HCT116 (cell line): ENCODE measurements at regions not wholly inside any gene's neighbourhood (a gene's known extent, or its start where the extent isn't known, plus 50 kb on each side); places are given as distances from the start of the nearest gene placed in this dataset.

Experiments used
- ATAC-seq: fragments of 200-7000 bp; cut with Tn5 transposase; 2 replicates; pipeline ENCODE4 v1.9.1; 2020; ENCODE audit warnings: mild to moderate bottlenecking, moderate library complexity
- BruUV-seq: library from RNA; stranded (reverse); fragments of 400-500 nt; replicated peaks from 2 replicates; lab custom pipeline; 2021; lab: Mats Ljungman, UMichigan
- CTCF ChIA-PET: fragments of 300-600 bp; sonication (Branson Sonifier 250); formaldehyde crosslinking; loops from one replicate; lab custom pipeline; 2021; ENCODE audit warnings: antibody characterized with exemption; lab: Charles Lee
- POLR2A ChIA-PET: fragments of 300-600, 350-600 bp; sonication (Branson Sonifier 250); formaldehyde crosslinking; loops from one replicate; lab custom pipeline; 2021; ENCODE audit warnings: antibody characterized with exemption; lab: Charles Lee
- RAD21 ChIA-PET, 2 experiments: fragments of 300-600 bp; sonication (Branson Sonifier 250); formaldehyde crosslinking; loops; one replicate each; lab custom pipeline; 2023; ENCODE audit warnings: low total read pairs in 2 of 2; ENCODE audit not compliant: uncharacterized antibody in 2 of 2, unreplicated experiment in 2 of 2, low non-redundant PET in 1 of 2; lab: Charles Lee
- DNase-seq: peaks from one replicate; pipeline ENCODE4 v3.0.0-alpha.2; 2010; ENCODE audit warnings: low read depth, low spot score
- H2AFZ ChIP-seq: fragments of 200-600 bp; shearing (Covaris generic), sonication (generic); 2 replicates; pipeline ENCODE4 v1.6.1; 2017; ENCODE audit warnings: low read depth, mixed run types, mixed read lengths, antibody characterized with exemption, low read length; ENCODE audit not compliant: poor library complexity, severe bottlenecking
- H3K27ac ChIP-seq: 2 replicates; pipeline ENCODE4 v1.5.1; 2012; ENCODE audit warnings: low read depth, low read length
- H3K27me3 ChIP-seq: fragments of 200-600 bp; sonication (generic); 2 replicates; pipeline ENCODE4 v1.6.1; 2016; ENCODE audit warnings: mixed run types, low read length, mixed read lengths; ENCODE audit not compliant: insufficient read depth
- H3K36me3 ChIP-seq, 2 experiments: fragments of 200-500 bp in 1 of 2; fragments of 200-600 bp in 1 of 2; sonication (Bioruptor generic) in 1 of 2; sonication (generic) in 1 of 2; 2 replicates each; pipeline versions ENCODE4 v1.5.1 to v1.6.1; 2014 to 2016; ENCODE audit warnings: low read length in 2 of 2, inconsistent platforms in 1 of 2, mixed read lengths in 1 of 2, mixed run types in 1 of 2; ENCODE audit not compliant: insufficient read depth in 2 of 2, control insufficient read depth in 1 of 2
- H3K4me1 ChIP-seq, 2 experiments: fragments of 200-600 bp in 1 of 2; sonication (generic) in 1 of 2; 2 replicates each; pipeline versions ENCODE4 v1.5.1 to v1.6.1; 2012 to 2017; ENCODE audit warnings: low read length in 2 of 2, inconsistent platforms in 1 of 2, mild to moderate bottlenecking in 1 of 2, mixed read lengths in 1 of 2, mixed run types in 1 of 2, moderate library complexity in 1 of 2; ENCODE audit not compliant: insufficient read depth in 2 of 2, control insufficient read depth in 1 of 2
- H3K4me2 ChIP-seq: fragments of 200-600 bp; sonication (generic); 2 replicates; pipeline ENCODE4 v1.6.1; 2017; ENCODE audit warnings: mixed run types, low read length, mixed read lengths
- H3K4me3 ChIP-seq, 2 experiments: fragments of 200-600 bp in 1 of 2; sonication (generic) in 1 of 2; replicated peaks in 1 of 2; 2 replicates each; pipeline ENCODE4 v1.5.1; 2011 to 2016; ENCODE audit warnings: low read length in 2 of 2, control low read depth in 1 of 2, low read depth in 1 of 2, mild to moderate bottlenecking in 1 of 2, mixed read lengths in 1 of 2, mixed run types in 1 of 2
- H3K79me2 ChIP-seq: fragments of 200-600 bp; sonication (generic); 2 replicates; pipeline ENCODE4 v1.6.1; 2017; ENCODE audit warnings: mild to moderate bottlenecking, mixed run types, low read length, moderate library complexity, mixed read lengths; ENCODE audit not compliant: insufficient read depth
- H3K9ac ChIP-seq: fragments of 200-600 bp; sonication (generic); 2 replicates; pipeline ENCODE4 v1.6.1; 2016; ENCODE audit warnings: low read length, mixed read lengths
- H3K9me2 ChIP-seq: fragments of 200-600 bp; sonication (generic), shearing (Covaris generic); 2 replicates; pipeline ENCODE4 v1.6.1; 2017; ENCODE audit warnings: mixed run types, mild to moderate bottlenecking, moderate library complexity; ENCODE audit not compliant: insufficient read depth
- H3K9me3 ChIP-seq, 2 experiments: fragments of 200-500 bp in 1 of 2; fragments of 200-600 bp in 1 of 2; sonication (Bioruptor generic) in 1 of 2; sonication (generic) in 1 of 2; 2 replicates each; pipeline ENCODE4 v1.6.1; 2014 to 2017; ENCODE audit warnings: low read length in 2 of 2, mixed read lengths in 2 of 2, inconsistent platforms in 1 of 2, low read depth in 1 of 2, mild to moderate bottlenecking in 1 of 2, mixed run types in 1 of 2, moderate library complexity in 1 of 2; ENCODE audit not compliant: control insufficient read depth in 1 of 2, insufficient read depth in 1 of 2
- H4K20me1 ChIP-seq: fragments of 200-600 bp; sonication (generic), shearing (Covaris generic); 2 replicates; pipeline ENCODE4 v1.6.1; 2017; ENCODE audit warnings: mixed run types, mild to moderate bottlenecking, moderate library complexity; ENCODE audit not compliant: insufficient read depth
- CBX3 ChIP-seq: IDR thresholded peaks from 2 replicates; pipeline ENCODE4 v1.6.1; 2012; ENCODE audit warnings: low read depth
- CEBPB ChIP-seq: IDR thresholded peaks from 2 replicates; pipeline ENCODE4 v1.6.1; 2012; ENCODE audit warnings: low read depth
- EGR1 ChIP-seq: IDR thresholded peaks from 2 replicates; pipeline ENCODE4 v1.6.1; 2012; ENCODE audit warnings: low read depth
- ELF1 ChIP-seq: IDR thresholded peaks from 2 replicates; pipeline ENCODE4 v1.6.1; 2012; ENCODE audit warnings: low read depth, borderline replicate concordance
- EZH2 ChIP-seq: fragments of 200-600 bp; sonication (generic); IDR thresholded peaks from 2 replicates; pipeline ENCODE4 v1.6.1; 2017; ENCODE audit warnings: antibody characterized with exemption, mixed run types
- EZH2phosphoT487 ChIP-seq: fragments of 200-600 bp; IDR thresholded peaks from 2 replicates; pipeline ENCODE4 v1.6.1; 2018; ENCODE audit warnings: antibody characterized with exemption, borderline replicate concordance
- FOSL1 ChIP-seq: IDR thresholded peaks from 2 replicates; pipeline ENCODE4 v1.6.1; 2012; ENCODE audit warnings: low read depth
- JUND ChIP-seq: IDR thresholded peaks from 2 replicates; pipeline ENCODE4 v1.6.1; 2012
- POLR2AphosphoS5 ChIP-seq: IDR thresholded peaks from 2 replicates; pipeline ENCODE4 v1.6.1; 2011; ENCODE audit warnings: mild to moderate bottlenecking, low read depth, low read length, moderate library complexity
- RAD21 ChIP-seq: IDR thresholded peaks from 2 replicates; pipeline ENCODE4 v1.6.1; 2012; ENCODE audit warnings: low read depth, mild to moderate bottlenecking
- SIN3A ChIP-seq: IDR thresholded peaks from 2 replicates; pipeline ENCODE4 v1.6.1; 2012; ENCODE audit warnings: low read depth
- SP1 ChIP-seq: IDR thresholded peaks from 2 replicates; pipeline ENCODE4 v1.6.1; 2012; ENCODE audit warnings: low read depth
- TCF7L2 ChIP-seq: IDR thresholded peaks from 2 replicates; pipeline ENCODE4 v1.7.0; 2011; ENCODE audit warnings: borderline replicate concordance, inconsistent platforms; ENCODE audit not compliant: insufficient read depth, insufficient read length; ENCODE audit errors: extremely low read depth
- ZFX ChIP-seq: fragments of 450-650 bp; IDR thresholded peaks from 2 replicates; pipeline ENCODE4 v1.6.1; 2017
- ZNF274 ChIP-seq: fragments of 200-500 bp; sonication (Bioruptor generic); IDR thresholded peaks from 2 replicates; pipeline ENCODE4 v1.6.1; 2014; ENCODE audit warnings: mild to moderate bottlenecking, low read depth, low read length, inconsistent platforms
- intact Hi-C: fragments of 100-400 bp; cut with micrococcal nuclease; formaldehyde crosslinking; loops from 2 replicates; pipeline ENCODE4 v1.10.0; 2022
- TF ChIP-seq, protein P1 (sequence below), 3 experiments: fragments of 200-600 bp in 1 of 3; sonication (generic) in 1 of 3; IDR thresholded peaks in 2 of 3; conservative IDR thresholded peaks in 1 of 3; 2 replicates each; pipeline ENCODE4 v1.5.1; 2012 to 2017; ENCODE audit warnings: low read depth in 2 of 3, low read length in 2 of 3, antibody characterized with exemption in 1 of 3, borderline replicate concordance in 1 of 3, control low read depth in 1 of 3, mild to moderate bottlenecking in 1 of 3, mixed read lengths in 1 of 3, mixed run types in 1 of 3, moderate library complexity in 1 of 3; ENCODE audit not compliant: insufficient read depth in 1 of 3
- TF ChIP-seq, protein P2 (sequence below): IDR thresholded peaks from 2 replicates; pipeline ENCODE4 v1.6.1; 2012
- TF ChIP-seq, protein P3 (sequence below): IDR thresholded peaks from 2 replicates; pipeline ENCODE4 v1.6.1; 2012
- TF ChIP-seq, protein P4 (sequence below): IDR thresholded peaks from 2 replicates; pipeline ENCODE4 v1.6.1; 2012; ENCODE audit warnings: low read depth

GRCh38 chr14:97878727-97879126, 1081.5 kb downstream of the VRK1 start:
- intact Hi-C loops: no loop called here
- H3K36me3 ChIP-seq: no peaks in the 10 kb centered on the region
- H4K20me1 ChIP-seq: no peaks in the 10 kb centered on the region
- ChIA-PET CTCF (no interaction called here), RAD21 (no interaction called here), POLR2A (no interaction called here)
- H2AFZ ChIP-seq: no peak overlapping the region
- H3K4me2 ChIP-seq: no peak overlapping the region
- DNase-seq (no peak), ATAC-seq (no peak)
- TF ChIP-seq, protein P1, sequence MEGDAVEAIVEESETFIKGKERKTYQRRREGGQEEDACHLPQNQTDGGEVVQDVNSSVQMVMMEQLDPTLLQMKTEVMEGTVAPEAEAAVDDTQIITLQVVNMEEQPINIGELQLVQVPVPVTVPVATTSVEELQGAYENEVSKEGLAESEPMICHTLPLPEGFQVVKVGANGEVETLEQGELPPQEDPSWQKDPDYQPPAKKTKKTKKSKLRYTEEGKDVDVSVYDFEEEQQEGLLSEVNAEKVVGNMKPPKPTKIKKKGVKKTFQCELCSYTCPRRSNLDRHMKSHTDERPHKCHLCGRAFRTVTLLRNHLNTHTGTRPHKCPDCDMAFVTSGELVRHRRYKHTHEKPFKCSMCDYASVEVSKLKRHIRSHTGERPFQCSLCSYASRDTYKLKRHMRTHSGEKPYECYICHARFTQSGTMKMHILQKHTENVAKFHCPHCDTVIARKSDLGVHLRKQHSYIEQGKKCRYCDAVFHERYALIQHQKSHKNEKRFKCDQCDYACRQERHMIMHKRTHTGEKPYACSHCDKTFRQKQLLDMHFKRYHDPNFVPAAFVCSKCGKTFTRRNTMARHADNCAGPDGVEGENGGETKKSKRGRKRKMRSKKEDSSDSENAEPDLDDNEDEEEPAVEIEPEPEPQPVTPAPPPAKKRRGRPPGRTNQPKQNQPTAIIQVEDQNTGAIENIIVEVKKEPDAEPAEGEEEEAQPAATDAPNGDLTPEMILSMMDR (IDR thresholded peaks at IDR 0.05 in 2 of 3, conservative IDR thresholded peaks at IDR 0.05 in 1 of 3; ENCODE audit: borderline replicate concordance in 1 of 3, insufficient read depth in 1 of 3, low read depth in 2 of 3, low read length in 2 of 3): no peak
- no peak for TF ChIP-seq EZH2phosphoT487
- TF ChIP-seq, protein P2, sequence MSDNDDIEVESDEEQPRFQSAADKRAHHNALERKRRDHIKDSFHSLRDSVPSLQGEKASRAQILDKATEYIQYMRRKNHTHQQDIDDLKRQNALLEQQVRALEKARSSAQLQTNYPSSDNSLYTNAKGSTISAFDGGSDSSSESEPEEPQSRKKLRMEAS: no peak
- TF ChIP-seq JUND: no peak
- TF ChIP-seq SP1: no peak
- TF ChIP-seq RAD21: no peak
- TF ChIP-seq TCF7L2: no peak
- TF ChIP-seq, protein P3, sequence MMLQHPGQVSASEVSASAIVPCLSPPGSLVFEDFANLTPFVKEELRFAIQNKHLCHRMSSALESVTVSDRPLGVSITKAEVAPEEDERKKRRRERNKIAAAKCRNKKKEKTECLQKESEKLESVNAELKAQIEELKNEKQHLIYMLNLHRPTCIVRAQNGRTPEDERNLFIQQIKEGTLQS: no peak
- TF ChIP-seq EGR1: no peak
- TF ChIP-seq EZH2: no peak
- TF ChIP-seq SIN3A: no peak
- TF ChIP-seq CBX3: no peak
- TF ChIP-seq ZNF274: no peak
- TF ChIP-seq, protein P4, sequence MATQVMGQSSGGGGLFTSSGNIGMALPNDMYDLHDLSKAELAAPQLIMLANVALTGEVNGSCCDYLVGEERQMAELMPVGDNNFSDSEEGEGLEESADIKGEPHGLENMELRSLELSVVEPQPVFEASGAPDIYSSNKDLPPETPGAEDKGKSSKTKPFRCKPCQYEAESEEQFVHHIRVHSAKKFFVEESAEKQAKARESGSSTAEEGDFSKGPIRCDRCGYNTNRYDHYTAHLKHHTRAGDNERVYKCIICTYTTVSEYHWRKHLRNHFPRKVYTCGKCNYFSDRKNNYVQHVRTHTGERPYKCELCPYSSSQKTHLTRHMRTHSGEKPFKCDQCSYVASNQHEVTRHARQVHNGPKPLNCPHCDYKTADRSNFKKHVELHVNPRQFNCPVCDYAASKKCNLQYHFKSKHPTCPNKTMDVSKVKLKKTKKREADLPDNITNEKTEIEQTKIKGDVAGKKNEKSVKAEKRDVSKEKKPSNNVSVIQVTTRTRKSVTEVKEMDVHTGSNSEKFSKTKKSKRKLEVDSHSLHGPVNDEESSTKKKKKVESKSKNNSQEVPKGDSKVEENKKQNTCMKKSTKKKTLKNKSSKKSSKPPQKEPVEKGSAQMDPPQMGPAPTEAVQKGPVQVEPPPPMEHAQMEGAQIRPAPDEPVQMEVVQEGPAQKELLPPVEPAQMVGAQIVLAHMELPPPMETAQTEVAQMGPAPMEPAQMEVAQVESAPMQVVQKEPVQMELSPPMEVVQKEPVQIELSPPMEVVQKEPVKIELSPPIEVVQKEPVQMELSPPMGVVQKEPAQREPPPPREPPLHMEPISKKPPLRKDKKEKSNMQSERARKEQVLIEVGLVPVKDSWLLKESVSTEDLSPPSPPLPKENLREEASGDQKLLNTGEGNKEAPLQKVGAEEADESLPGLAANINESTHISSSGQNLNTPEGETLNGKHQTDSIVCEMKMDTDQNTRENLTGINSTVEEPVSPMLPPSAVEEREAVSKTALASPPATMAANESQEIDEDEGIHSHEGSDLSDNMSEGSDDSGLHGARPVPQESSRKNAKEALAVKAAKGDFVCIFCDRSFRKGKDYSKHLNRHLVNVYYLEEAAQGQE: no peak
- TF ChIP-seq ZFX: no peak
- TF ChIP-seq CEBPB: no peak
- no peak for TF ChIP-seq FOSL1
- TF ChIP-seq ELF1: no peak
- no peak for TF ChIP-seq POLR2AphosphoS5
- H3K27ac ChIP-seq: no peak overlapping the region
- no peaks in the 10 kb centered on the region for H3K27me3 ChIP-seq
- no peak overlapping the region for H3K9ac ChIP-seq
- no TSS peak for BruUV-seq
- no peaks in the 10 kb centered on the region for H3K4me1 ChIP-seq
- H3K79me2 ChIP-seq: no peaks in the 10 kb centered on the region
- H3K4me3 ChIP-seq: no peak overlapping the region
- H3K9me2 ChIP-seq: no peaks in the 10 kb centered on the region
- no peaks in the 10 kb centered on the region for H3K9me3 ChIP-seq
